GM21786 (cell line): ENCODE measurements at regions not wholly inside any gene's neighbourhood (a gene's known extent, or its start where the extent isn't known, plus 50 kb on each side); places are given as distances from the start of the nearest gene placed in this dataset.

Experiments used
- ATAC-seq: cut with Tn5 transposase; IDR thresholded peaks from one replicate; pipeline ENCODE4 v1.9.1; 2021; ENCODE audit not compliant: unreplicated experiment

DNA sequence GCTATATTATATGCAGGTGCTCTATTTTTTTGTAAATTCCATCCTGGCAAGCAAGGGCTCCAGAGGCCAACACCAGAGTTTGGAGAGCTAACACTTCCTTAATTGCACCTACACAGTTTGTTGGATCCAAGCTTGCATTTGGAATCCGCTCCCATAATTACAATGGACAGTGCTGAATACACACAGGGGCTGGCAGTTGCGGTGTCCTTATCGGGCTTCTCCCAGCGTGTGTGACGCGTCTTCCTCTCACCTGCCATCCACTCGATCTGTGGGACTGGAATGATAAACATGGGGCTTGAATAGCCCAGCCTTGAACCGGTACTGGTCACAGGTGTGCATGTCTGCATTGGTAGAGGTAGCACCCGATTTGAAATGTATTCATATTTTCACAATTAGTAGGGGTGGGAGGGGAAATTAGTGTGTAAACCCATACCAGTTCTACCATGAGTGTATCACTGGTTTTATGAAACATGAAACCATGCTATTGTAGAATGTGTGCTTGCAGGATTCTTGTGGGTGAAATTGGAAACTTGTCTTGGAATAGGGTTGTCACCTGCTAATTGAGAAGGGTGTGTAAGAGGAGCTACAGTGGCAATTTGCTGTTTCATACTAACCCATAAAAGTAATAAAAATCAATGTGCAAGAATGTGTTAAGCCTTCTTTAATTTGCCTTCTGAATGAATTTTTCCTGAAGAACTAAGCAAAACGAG is 316.5 kb downstream of the WDR11 start:
- no peak for ATAC-seq

DNA sequence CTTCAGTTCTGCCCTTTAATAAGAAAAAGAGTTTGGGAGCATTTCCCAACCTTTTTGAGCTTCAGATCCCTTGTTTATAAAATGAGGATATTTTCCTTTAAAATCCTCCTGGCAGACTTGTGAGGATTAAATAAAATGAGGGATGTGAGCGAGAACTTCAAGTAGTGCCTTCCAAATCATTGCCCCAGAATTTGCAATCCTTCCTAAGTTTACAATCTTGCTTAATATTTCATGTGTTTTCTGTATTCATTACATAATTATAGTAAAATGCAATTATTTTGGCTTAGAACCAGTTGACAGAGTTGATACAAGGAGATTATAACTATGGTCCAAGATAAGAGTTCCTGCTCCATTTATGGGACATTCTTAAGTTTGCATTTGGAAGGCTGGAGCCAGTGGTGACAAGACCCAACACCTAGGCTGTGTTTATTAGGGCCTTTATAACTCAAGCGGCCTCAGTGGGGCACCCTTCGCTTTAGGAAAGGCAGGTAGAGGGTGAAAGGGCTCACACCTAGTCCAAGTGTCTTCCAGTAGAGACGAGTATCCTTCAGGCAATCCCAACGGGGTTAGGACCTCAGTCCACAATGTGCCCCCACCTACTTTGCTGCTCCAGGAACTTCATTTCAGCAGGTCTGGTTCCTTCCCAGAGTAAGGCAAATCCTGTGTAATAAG is 317.5 kb downstream of the WDR11 start:
- ATAC-seq = no peak

DNA sequence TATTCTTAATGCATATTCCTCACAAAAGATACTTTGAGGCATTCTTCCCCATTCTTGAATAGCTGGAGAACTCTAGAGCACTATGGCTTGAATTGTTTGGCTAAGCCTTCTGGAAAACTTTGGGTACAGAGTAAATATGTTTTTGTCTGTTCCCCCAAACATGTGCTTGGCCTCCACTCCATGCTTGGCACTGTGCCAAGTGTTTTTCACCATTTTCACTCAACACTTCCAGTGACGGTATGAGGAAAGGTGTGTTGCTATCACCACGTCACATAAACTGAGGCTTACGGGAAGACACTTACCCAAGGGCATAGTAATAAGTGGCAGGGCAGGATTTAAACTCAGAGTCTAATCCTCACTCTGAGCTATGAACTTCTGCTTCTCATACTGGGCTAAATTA is 318.2 kb downstream of the WDR11 start:
- no peak for ATAC-seq

DNA sequence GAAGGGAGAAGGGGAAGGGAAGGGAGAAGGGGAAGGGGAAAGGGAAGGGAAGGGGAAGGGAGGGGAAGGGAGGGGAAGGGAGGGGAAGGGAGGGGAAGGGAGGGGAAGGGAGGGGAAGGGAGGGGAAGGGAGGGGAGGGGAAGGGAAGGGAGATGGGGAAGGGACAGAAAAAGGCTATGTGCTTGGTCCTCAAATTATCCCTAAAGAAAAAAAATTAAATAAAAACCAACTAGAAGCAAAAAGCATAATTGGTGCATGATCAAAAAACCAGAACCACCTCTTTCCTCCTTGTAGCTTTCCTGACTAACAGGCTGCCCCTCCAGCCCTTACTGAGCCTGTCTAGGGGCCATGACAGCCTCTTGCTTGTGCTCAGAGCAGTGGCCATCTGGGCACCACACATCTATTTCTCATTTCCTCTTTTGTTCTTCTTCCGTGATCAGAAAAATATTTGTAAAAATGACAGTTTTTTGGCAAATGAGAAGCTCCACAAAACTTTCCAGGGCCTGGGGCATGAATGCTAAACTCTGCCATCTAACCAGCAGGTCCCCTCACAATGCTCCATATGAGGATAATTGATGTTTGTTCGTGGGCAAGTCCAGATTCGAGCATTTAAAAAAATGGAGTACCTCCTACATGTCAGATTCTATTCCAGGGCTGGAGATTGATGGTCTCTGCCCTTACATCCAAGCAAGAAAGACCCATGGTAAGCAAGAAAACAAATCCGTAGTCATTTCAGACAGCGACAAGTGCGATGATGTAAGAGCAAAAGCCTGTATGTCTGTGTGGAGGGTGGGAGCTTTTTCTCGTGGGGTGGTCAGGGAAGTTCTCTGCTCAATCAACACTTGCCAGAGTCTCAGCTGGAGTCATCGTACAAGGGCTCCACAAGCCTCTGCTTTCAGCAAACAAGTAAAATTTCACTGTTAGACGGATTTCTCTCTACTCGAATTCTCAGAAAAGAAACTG is 320.9 kb downstream of the WDR11 start:
- no peak for ATAC-seq

DNA sequence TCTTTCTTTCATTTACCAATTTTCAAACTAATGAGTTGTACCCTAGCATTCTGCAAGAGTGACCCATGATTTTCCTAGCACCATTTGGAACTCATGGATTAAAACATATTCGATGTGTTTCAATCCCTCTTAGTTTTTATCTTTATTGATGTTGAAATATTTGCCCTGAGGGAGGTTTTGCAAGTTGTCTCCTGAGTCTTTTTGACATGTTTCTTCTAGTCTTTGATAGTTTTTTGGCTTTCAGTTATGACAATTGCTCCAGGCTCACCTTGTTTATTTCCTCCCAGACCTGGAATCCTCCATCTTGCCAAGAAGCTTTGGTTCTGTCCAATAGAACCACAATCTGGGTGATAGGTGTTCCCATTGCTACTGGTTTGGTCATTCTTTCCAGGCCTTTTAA is 327.8 kb downstream of the WDR11 start:
- ATAC-seq = no peak

DNA sequence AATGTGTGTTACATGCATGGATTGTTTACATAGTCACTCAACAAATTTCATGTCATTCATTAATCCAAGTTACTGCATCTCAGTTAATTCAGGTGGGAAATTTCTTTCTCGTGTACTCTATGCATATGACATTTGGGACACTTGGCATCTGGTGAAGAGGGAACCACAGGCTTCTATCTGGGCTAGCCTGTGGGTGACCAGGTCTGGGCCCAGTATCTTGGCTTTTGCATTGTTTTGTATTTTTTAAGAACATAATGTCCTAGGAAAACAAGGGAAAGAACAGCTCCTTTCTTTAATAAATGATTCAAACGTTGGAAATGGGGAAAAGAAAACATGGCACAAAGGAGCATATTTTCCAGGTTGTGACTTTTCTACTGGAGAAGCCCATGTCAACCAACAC is 331.1 kb downstream of the WDR11 start:
- ATAC-seq = no peak

DNA sequence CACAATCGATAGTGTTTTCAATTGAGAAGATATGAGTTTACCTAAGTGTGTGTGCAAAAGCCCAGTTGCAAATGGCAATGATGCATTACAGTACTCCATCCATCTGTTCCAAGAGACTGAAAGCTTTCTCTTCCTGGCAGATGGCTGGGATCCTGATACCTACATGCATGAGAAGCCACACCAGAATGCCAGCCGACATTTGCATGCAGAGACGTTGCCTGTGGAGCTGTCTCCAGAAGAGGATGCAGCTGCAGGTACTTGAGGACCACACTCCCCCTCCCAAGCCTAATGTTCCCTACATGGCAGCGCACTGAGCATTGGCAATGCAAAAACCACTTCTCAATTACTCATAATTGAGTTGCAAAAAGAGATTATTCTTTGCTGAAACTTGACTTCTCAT is 332.1 kb downstream of the WDR11 start:
- ATAC-seq = no peak

DNA sequence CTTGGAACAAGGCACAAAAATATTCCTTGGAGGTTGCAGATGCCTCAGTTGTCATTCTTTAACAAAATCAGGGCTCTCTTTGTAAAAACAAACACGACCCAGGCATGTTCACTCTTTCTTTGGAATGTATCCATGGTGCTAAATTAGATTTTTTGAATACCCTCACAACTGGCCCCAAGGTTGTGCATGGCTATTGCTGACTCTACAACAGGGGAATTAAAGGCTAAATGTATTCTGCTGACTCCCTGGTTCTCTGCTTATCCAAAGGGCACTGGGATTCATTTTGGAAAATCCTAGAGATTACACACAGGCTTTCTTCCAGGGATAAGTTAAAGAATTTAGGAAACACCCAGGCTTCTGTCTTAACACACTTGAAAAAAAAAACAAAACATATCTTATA is 332.5 kb downstream of the WDR11 start:
- no peak for ATAC-seq

DNA sequence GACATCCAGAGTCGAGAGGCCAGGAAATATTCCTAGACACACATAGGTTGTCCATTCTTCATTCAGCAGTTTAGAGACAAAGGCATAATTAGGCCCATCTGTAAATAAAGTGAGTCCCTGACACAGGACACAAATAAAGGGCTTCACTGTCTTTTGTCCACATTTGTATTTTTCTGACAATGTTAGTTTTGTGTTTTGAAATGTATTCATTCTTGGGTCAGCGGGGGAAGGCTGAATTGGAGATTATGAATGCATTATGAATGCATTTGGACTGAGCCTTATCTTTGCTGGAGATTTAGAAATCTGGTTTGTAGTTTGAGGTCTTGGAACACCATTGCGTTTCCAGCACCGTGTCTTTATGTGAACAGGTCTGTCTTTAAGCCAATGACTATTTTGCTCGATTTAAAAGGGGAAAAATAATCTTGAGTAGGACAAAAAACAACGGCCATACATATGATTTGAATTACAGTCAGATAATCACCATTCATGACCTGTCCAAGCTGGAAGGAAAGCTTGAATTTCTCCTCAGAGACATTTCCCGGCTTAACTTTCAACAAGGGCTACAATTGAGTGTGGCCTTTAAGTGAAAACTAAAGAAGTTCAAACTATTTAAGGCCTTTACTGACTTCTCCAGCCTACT is 334.8 kb downstream of the WDR11 start:
- ATAC-seq = no peak

DNA sequence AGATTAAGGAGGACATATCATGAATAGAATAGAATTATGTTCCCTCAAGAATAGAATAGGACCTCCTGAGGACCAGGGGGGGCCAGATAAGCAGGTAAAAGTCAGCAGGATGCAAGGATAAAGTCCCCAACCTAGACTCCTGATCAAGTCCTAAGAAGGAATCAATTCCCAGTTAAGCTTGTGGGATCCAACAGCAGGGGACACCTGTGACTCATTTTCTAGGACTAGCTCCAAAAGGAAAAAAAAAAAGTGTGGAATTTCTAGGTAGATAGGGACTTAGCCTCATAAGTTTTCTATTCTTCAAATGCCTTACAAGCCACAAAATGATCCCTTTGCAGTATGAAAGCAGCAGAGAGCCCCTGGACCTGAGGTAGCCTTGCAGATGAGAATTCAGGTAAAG is 336.2 kb downstream of the WDR11 start:
- no peak for ATAC-seq

DNA sequence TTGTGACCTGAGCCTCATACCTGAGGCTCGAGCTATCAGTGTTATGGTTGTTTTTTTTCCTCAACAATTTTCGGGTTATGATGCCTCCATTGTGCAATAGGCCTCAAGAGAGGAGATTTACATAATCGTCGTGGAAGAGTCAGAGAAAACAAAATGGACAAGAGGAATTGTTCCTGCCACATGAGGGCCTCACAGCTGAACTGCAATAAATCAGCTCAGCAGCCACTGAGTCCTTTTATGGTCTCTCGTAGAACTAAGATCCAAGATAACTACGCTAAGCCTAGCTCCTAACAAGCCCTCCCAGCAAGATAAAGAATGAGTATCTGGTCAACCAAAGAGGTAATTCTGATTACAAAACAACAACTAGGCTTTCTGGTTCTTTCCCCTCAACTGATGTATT is 336.8 kb downstream of the WDR11 start:
- no peak for ATAC-seq

DNA sequence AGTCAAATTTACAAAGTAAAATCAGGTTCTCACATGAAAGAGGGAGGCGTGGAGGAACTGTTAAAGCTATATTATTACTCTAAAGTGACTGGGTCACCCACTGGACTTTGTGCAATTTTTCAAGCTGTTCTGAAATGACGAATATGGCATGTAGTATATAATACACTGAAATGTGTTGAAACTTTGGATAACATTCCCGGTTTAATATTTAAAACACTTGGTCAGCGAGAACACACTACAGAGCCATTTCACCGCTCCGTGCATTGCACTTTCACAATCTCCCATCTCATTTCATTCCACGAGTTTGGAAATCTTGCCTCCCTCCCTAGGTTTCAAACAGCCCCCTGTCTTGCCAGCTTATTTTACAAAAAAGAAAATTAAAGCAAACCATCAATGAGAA is 337.9 kb downstream of the WDR11 start:
- no peak for ATAC-seq

DNA sequence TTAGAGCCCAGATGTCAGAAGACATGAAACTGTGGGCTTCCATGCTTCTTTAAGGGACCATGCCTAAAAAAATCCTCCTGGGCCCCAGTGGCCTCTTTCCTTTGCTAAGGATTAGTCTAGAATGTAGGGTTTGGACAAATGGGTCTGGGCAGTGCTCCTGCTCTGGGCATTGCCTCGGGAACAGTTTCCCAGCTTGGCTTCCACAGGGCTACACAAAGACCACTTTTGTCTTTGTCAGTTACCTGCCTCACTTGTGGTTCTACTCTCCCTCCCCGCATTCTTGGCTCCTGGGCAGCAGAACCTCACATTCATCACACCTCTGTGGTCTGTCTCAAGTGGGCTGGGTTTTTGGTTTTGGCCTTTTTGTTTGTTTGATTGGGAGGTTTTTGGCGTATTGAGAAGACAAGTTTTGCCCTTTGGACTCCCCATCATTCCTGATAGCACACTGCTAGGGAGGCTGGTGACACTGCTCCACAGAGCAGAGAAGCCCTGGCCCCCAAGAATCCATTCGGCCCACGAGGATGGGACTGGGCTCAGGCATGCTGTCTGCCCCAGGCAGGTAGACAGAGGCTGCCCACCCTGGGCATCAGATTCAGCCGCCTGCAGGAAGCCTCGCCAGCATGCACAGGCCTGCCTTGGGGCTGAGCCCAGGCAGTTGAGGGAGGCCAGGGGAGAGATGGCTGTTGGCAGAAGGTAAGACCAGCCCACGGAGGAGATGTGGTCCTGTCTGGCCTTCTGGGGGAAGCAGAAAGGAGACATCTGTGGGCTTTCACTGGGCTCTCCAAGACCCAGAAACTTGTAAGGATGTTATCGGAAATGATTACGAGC is 343.7 kb downstream of the WDR11 start:
- no peak for ATAC-seq

DNA sequence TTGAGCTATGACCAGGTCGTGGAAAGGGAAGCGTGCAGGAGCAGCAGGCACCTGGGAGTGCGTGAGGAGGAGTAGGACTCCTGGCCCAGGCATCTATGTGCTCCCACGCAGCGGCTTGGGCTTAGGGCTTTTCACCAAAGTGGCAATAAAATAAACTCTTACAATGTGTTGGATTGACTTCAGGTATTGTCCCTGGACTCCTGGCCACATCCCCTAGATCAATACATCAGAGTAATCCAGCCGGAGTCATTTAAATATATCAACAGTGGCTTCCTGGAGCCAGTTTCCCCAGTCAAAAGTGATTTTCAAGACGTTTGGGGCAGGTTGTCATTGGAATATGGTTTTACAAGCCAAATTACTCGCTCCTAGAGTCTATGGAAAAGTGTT is 344.4 kb downstream of the WDR11 start:
- no peak for ATAC-seq

DNA sequence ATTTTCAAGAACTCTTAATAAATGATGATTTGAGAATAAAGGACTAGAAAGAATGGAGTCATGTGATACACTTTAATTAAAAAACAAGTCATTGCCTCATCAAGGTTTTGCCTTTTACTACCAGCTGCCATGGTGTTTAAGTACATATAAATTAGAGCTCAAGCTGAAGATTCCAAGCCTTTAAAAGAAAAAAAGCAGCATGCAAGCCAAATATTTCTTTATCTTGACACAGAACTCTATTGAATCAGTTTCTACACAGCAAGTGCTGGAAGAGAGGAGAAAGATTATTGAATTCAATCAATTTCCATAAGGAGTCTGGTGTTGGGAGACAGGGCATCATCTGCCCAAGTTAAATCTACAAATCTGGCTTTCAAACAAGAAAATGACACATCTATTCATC is 347.9 kb downstream of the WDR11 start:
- no peak for ATAC-seq

DNA sequence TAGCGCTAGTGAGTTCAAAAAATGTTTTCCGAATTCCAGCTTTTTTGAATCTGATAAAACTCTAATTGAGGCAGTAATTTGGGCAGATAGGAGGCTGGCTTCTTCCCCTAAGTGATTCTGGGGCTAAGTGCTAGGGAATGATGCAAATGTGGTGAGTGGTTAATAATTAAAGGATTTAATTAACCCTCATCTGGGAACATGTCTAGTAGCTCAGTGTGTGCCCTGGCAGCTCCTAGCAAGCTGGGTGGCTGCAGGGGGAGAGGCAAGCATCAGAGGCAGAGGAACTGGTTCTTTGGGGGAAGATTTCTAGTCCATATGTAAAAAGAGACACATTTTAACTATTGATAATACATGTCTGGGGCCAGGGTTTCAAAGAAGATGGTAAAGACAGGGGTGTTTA is 354.5 kb downstream of the WDR11 start:
- ATAC-seq = no peak

DNA sequence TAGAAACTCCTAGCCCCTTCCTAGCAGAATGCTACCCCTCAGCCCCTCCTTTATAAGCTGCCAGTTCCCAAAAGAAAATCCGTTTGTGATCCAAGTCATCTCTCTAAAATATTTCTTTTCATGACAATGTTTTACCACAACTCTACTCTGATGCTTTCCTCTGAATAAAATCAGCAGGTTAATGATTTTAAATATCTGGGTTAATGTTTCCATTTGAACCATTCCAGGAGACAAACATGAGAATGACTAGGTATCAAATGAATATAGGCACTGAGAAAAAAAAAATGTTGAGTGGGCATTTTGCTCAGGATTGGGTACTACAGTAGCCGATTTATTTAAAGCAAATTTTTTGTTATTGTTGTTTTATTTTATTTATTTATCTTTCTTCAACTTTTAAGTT is 360.3 kb downstream of the WDR11 start:
- ATAC-seq = no peak

DNA sequence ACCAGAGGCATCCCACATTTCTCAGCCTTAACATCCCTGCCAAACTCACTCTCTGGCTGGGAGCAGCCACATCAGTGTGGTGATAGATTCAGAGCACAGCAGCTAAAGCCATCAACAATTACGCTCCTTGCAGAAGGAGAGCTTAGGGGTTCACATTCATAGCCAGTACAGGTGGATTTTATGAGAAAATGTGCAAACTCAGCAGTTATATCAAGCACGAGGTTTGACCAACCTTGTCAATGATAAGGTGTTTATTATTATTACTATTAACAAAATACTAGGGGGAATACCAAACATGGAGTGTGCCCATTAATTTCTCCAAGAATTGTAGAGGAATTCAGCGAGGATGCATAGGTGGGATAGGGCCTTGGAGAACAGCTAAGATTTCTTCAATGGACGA is 362.3 kb downstream of the WDR11 start:
- ATAC-seq = no peak

DNA sequence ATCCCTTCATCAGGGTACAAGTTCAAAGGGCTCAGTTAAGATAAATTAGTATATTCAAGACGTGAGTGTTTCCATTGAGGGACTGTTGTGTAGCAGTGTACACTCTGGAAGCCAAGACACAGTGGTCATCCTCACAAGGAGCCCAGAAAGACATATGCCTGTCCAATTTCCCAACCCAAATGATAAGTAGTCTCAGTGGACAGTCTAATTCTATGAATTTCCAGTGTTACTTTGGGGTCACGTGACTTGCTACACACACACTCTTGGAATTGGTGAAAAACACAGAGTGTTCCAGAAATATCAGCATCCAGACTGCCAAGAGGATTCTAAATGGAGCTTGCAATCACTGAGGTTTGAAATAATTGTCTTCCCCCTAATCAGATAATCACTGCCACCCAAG is 365.1 kb downstream of the WDR11 start:
- ATAC-seq = no peak

DNA sequence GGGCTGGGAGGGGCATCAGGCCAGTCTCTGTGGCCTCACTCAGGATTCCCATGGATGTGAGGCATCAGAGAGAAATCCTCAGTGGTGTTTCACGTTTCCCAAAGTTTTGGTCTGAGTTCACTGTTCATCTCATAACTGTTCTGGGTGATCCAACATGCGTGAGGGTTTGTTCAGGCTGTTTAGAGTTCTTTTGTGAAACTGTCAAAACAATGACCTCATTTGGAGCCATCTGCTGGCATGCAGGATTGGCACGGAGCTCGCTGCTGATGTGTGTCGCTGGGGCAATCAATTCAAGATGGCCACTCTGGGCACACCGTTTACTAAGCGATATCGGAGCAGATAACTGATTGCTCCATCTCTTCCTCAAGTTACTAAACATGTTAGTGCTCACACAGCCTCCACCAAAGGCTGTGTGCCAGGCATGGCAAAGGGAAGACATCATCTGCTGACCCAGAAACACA is 365.6 kb downstream of the WDR11 start:
- no peak for ATAC-seq
